ENCODE measurements at regions not wholly inside any gene's neighbourhood (a gene's known extent, or its start where the extent isn't known, plus 50 kb on each side); places are given as distances from the start of the nearest gene placed in this dataset.

GRCh38 chr1:218640173-218640572, 295.0 kb downstream of the TGFB2 start:
- Histone ChIP-seq H2BK15ac (ENCODE audit: low read depth, poor library complexity, severe bottlenecking) (no peak overlapping the region), H2AFZ (ENCODE audit: low read depth, low read length) (no peak overlapping the region), H3K4me1 (ENCODE audit: control insufficient read depth, insufficient read depth, low read depth, low read length) (peaks cover 4% of the 10 kb centered on the region), H3K4me2 (ENCODE audit: low read length, poor library complexity, severe bottlenecking) (no peak overlapping the region), H2BK5ac (ENCODE audit: low read depth, low read length, poor library complexity, severe bottlenecking) (no peak overlapping the region), H3K4me3 (ENCODE audit: insufficient read depth in 1 of 2, low read depth in 1 of 2, low read length in 2 of 2) (no peak overlapping the region), H3K79me1 (replicated peaks; ENCODE audit: low read length, poor library complexity, severe bottlenecking) (no peaks in the 10 kb centered on the region), H2BK12ac (ENCODE audit: low read length in 2 of 2) (no peak overlapping the region), H2BK120ac (ENCODE audit: low read depth, low read length) (no peak overlapping the region), H3K23ac (ENCODE audit: low read length in 2 of 2) (no peak overlapping the region), H3K27ac (ENCODE audit: low read length, poor library complexity, severe bottlenecking) (no peak overlapping the region), H3K9me3 (ENCODE audit: control insufficient read depth, low read length) (no peaks in the 10 kb centered on the region), H3K18ac (ENCODE audit: low read depth in 1 of 2, low read length in 2 of 2) (no peak overlapping the region), H2AK5ac (ENCODE audit: low read length, severe bottlenecking) (no peak overlapping the region), H4K91ac (ENCODE audit: low read length) (no peak overlapping the region), H4K8ac (ENCODE audit: low read length) (no peak overlapping the region), H3K36me3 (ENCODE audit: control insufficient read depth in 1 of 2, insufficient read depth in 2 of 2, low read depth in 1 of 2, low read length in 2 of 2) (no peaks in the 10 kb centered on the region), H3K27me3 (ENCODE audit: control insufficient read depth in 1 of 2, insufficient read depth in 1 of 2, low read length in 2 of 2) (no peaks in the 10 kb centered on the region), H3K14ac (ENCODE audit: low read length in 2 of 2) (no peak overlapping the region), H3K4ac (ENCODE audit: low read depth in 1 of 2, low read length in 2 of 2) (no peak overlapping the region), H3K9ac (ENCODE audit: low read length) (no peak overlapping the region)
- no peak for DNase-seq
- WGBS = 97% methylated on average over 2 of the region's 3 CpGs

DNA sequence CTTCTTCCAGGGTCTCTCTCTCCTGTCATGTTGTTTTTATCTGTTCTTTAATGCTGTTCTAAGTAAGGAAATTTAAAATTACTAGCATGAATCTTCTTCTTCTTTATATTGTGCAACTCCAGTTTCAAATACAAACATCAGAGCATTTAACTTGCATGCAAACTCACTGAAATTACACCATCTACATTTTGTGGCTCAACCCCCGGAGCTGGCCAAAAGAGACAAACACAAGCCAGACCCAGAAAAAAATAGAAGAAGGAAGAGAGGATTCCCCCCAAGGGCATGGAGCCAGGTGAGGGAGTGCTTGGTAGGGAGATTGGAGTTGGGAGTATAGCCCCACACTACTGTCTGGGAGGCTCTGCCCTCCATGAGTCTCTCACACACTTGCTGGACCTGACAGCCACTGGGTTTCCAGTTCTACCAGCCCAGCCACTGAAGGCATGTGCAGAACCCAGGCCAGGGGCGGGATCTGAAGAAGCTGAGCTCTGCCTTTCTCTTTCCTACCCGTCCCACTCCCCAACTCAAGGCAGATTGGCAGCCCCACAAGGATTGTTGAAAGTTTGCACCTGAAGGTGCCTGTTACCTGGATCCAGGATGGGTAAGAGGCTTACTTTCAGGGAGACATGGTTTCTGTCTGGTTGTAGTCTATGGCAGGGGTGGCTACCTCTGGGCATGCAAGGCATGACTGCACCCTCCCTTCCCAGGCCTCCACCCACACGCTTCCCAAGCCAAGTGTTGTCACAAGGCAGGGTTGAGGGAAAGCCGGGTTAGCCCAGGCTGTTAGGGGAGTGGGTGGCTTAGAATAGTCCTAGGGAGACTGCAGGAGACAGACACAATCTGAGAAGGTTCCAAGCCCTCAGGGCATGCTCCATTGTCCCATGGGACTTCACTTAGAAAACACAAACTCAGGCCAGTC, 297.2 kb downstream of the TGFB2 start:
- Histone ChIP-seq H3K9me3 (ENCODE audit: control insufficient read depth, low read length) (no peaks in the 10 kb centered on the region), H3K27ac (ENCODE audit: low read length, poor library complexity, severe bottlenecking) (no peak overlapping the region), H3K4me3 (ENCODE audit: insufficient read depth in 1 of 2, low read depth in 1 of 2, low read length in 2 of 2) (no peak overlapping the region), H3K4me2 (ENCODE audit: low read length, poor library complexity, severe bottlenecking) (no peak overlapping the region), H2BK5ac (ENCODE audit: low read depth, low read length, poor library complexity, severe bottlenecking) (no peak overlapping the region), H4K8ac (ENCODE audit: low read length) (no peak overlapping the region), H2BK15ac (ENCODE audit: low read depth, poor library complexity, severe bottlenecking) (no peak overlapping the region), H2AFZ (ENCODE audit: low read depth, low read length) (no peak overlapping the region), H3K18ac (ENCODE audit: low read depth in 1 of 2, low read length in 2 of 2) (peak overlapping the region in 1 of 2 experiments; percentile 80), H4K91ac (ENCODE audit: low read length) (no peak overlapping the region), H2BK120ac (ENCODE audit: low read depth, low read length) (no peak overlapping the region), H3K23ac (ENCODE audit: low read length in 2 of 2) (no peak overlapping the region), H3K9ac (ENCODE audit: low read length) (no peak overlapping the region), H3K79me1 (replicated peaks; ENCODE audit: low read length, poor library complexity, severe bottlenecking) (no peaks in the 10 kb centered on the region), H3K4me1 (ENCODE audit: control insufficient read depth, insufficient read depth, low read depth, low read length) (peaks cover 4% of the 10 kb centered on the region), H2BK12ac (ENCODE audit: low read length in 2 of 2) (peak overlapping the region in 1 of 2 experiments; percentile 97), H2AK5ac (ENCODE audit: low read length, severe bottlenecking) (no peak overlapping the region), H3K36me3 (ENCODE audit: control insufficient read depth in 1 of 2, insufficient read depth in 2 of 2, low read depth in 1 of 2, low read length in 2 of 2) (no peaks in the 10 kb centered on the region), H3K14ac (ENCODE audit: low read length in 2 of 2) (peak overlapping the region in 1 of 2 experiments; percentile 26), H3K4ac (ENCODE audit: low read depth in 1 of 2, low read length in 2 of 2) (peak overlapping the region in 1 of 2 experiments; percentile 26), H3K27me3 (ENCODE audit: control insufficient read depth in 1 of 2, insufficient read depth in 1 of 2, low read length in 2 of 2) (no peaks in the 10 kb centered on the region)
- peak; percentile 51 for DNase-seq
- WGBS = 100% methylated on average over 3 of the region's 5 CpGs

- no peak overlapping the region for H2AFZ ChIP-seq (ENCODE audit: low read depth, low read length)
- H2BK12ac ChIP-seq (ENCODE audit: low read length in 2 of 2) = no peak overlapping the region
- no peak overlapping the region for H3K4me2 ChIP-seq (ENCODE audit: low read length, poor library complexity, severe bottlenecking)
- no peak overlapping the region for H3K9ac ChIP-seq (ENCODE audit: low read length)
- no peak overlapping the region for H3K18ac ChIP-seq (ENCODE audit: low read depth in 1 of 2, low read length in 2 of 2)
- no peaks in the 10 kb centered on the region for H3K79me1 ChIP-seq (replicated peaks; ENCODE audit: low read length, poor library complexity, severe bottlenecking)
- no peak overlapping the region for H2AK5ac ChIP-seq (ENCODE audit: low read length, severe bottlenecking)
- no peak overlapping the region for H3K4ac ChIP-seq (ENCODE audit: low read depth in 1 of 2, low read length in 2 of 2)
- no peak for DNase-seq
- no peak overlapping the region for H2BK15ac ChIP-seq (ENCODE audit: low read depth, poor library complexity, severe bottlenecking)
- no peak overlapping the region for H3K23ac ChIP-seq (ENCODE audit: low read length in 2 of 2)
- peaks cover 4% of the 10 kb centered on the region for H3K4me1 ChIP-seq (ENCODE audit: control insufficient read depth, insufficient read depth, low read depth, low read length)
- no peak overlapping the region for H2BK120ac ChIP-seq (ENCODE audit: low read depth, low read length)
- H4K91ac ChIP-seq (ENCODE audit: low read length) = no peak overlapping the region
- no peaks in the 10 kb centered on the region for H3K36me3 ChIP-seq (ENCODE audit: control insufficient read depth in 1 of 2, insufficient read depth in 2 of 2, low read depth in 1 of 2, low read length in 2 of 2)
- H3K14ac ChIP-seq (ENCODE audit: low read length in 2 of 2) = no peak overlapping the region
- no peaks in the 10 kb centered on the region for H3K27me3 ChIP-seq (ENCODE audit: control insufficient read depth in 1 of 2, insufficient read depth in 1 of 2, low read length in 2 of 2)
- H3K9me3 ChIP-seq (ENCODE audit: control insufficient read depth, low read length) = no peaks in the 10 kb centered on the region
- no peak overlapping the region for H4K8ac ChIP-seq (ENCODE audit: low read length)
- WGBS = 90% methylated on average over 4 of the region's 4 CpGs
- H3K27ac ChIP-seq (ENCODE audit: low read length, poor library complexity, severe bottlenecking) = no peak overlapping the region
- no peak overlapping the region for H2BK5ac ChIP-seq (ENCODE audit: low read depth, low read length, poor library complexity, severe bottlenecking)
- no peak overlapping the region for H3K4me3 ChIP-seq (ENCODE audit: insufficient read depth in 1 of 2, low read depth in 1 of 2, low read length in 2 of 2)
These were observed 298.1 kb downstream of the TGFB2 start for GRCh38 chr1:218643281-218643680.

GRCh38 chr1:218643926-218644325, 298.8 kb downstream of the TGFB2 start:
- H3K27ac ChIP-seq (ENCODE audit: low read length, poor library complexity, severe bottlenecking) = no peak overlapping the region
- no peak overlapping the region for H2AFZ ChIP-seq (ENCODE audit: low read depth, low read length)
- no peak overlapping the region for H3K4ac ChIP-seq (ENCODE audit: low read depth in 1 of 2, low read length in 2 of 2)
- no peak for DNase-seq
- peak overlapping the region in 1 of 2 experiments; percentile 30 for H3K18ac ChIP-seq (ENCODE audit: low read depth in 1 of 2, low read length in 2 of 2)
- H3K4me1 ChIP-seq (ENCODE audit: control insufficient read depth, insufficient read depth, low read depth, low read length) = peaks cover 4% of the 10 kb centered on the region
- no peak overlapping the region for H2BK5ac ChIP-seq (ENCODE audit: low read depth, low read length, poor library complexity, severe bottlenecking)
- no peak overlapping the region for H3K4me2 ChIP-seq (ENCODE audit: low read length, poor library complexity, severe bottlenecking)
- H3K23ac ChIP-seq (ENCODE audit: low read length in 2 of 2) = no peak overlapping the region
- H4K91ac ChIP-seq (ENCODE audit: low read length) = no peak overlapping the region
- no peak overlapping the region for H2BK120ac ChIP-seq (ENCODE audit: low read depth, low read length)
- H3K36me3 ChIP-seq (ENCODE audit: control insufficient read depth in 1 of 2, insufficient read depth in 2 of 2, low read depth in 1 of 2, low read length in 2 of 2) = no peaks in the 10 kb centered on the region
- no peak overlapping the region for H2BK15ac ChIP-seq (ENCODE audit: low read depth, poor library complexity, severe bottlenecking)
- no peak overlapping the region for H3K9ac ChIP-seq (ENCODE audit: low read length)
- no peaks in the 10 kb centered on the region for H3K27me3 ChIP-seq (ENCODE audit: control insufficient read depth in 1 of 2, insufficient read depth in 1 of 2, low read length in 2 of 2)
- H2BK12ac ChIP-seq (ENCODE audit: low read length in 2 of 2) = no peak overlapping the region
- peak overlapping the region; percentile 29 for H2AK5ac ChIP-seq (ENCODE audit: low read length, severe bottlenecking)
- no peak overlapping the region for H4K8ac ChIP-seq (ENCODE audit: low read length)
- no peaks in the 10 kb centered on the region for H3K79me1 ChIP-seq (replicated peaks; ENCODE audit: low read length, poor library complexity, severe bottlenecking)
- H3K14ac ChIP-seq (ENCODE audit: low read length in 2 of 2) = no peak overlapping the region
- no peak overlapping the region for H3K4me3 ChIP-seq (ENCODE audit: insufficient read depth in 1 of 2, low read depth in 1 of 2, low read length in 2 of 2)
- WGBS = 55% methylated on average over 2 of the region's 2 CpGs
- no peaks in the 10 kb centered on the region for H3K9me3 ChIP-seq (ENCODE audit: control insufficient read depth, low read length)

Measured in mesenchymal stem cell (in vitro differentiated cells and primary cell).